ENCODE measurements at regions not wholly inside any gene's neighbourhood (a gene's known extent, or its start where the extent isn't known, plus 50 kb on each side); places are given as distances from the start of the nearest gene placed in this dataset.

DNA sequence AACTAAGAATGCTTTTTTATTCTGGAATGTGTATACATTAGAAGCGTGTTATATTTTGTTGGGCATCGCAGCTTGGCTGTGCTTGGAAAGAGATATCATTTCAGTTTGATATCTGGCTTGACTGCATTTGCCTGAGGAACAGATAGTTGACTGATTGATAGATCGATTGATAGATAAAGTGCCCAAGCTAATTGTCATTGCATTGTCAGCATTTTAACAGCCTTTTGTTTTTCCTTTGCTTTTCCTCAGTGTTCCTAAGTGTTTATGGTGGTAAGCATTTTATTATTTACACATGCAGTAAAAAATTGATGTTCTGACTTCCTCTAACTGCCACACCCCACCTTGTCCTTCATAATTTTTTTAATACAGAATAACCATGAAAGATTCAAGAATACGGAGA, 180.9 kb upstream of the GRIK2 start:
- TF ChIP-seq, protein P1, sequence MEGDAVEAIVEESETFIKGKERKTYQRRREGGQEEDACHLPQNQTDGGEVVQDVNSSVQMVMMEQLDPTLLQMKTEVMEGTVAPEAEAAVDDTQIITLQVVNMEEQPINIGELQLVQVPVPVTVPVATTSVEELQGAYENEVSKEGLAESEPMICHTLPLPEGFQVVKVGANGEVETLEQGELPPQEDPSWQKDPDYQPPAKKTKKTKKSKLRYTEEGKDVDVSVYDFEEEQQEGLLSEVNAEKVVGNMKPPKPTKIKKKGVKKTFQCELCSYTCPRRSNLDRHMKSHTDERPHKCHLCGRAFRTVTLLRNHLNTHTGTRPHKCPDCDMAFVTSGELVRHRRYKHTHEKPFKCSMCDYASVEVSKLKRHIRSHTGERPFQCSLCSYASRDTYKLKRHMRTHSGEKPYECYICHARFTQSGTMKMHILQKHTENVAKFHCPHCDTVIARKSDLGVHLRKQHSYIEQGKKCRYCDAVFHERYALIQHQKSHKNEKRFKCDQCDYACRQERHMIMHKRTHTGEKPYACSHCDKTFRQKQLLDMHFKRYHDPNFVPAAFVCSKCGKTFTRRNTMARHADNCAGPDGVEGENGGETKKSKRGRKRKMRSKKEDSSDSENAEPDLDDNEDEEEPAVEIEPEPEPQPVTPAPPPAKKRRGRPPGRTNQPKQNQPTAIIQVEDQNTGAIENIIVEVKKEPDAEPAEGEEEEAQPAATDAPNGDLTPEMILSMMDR (IDR thresholded peaks at IDR 0.05 in 8 of 11, conservative IDR thresholded peaks at IDR 0.05 in 3 of 11): no peak
- TF ChIP-seq POLR2A (IDR thresholded peaks at IDR 0.05): no peak
- TF ChIP-seq POLR2AphosphoS5 (IDR thresholded peaks at IDR 0.05): no peak
